Muscle of back (tissue), 3 donors: ENCODE measurements at regions not wholly inside any gene's neighbourhood (a gene's known extent, or its start where the extent isn't known, plus 50 kb on each side); places are given as distances from the start of the nearest gene placed in this dataset.

Source experiments
- DNase-seq, 3 donors: peaks; one replicate each; pipeline versions ENCODE4 v3.0.0 to v3.0.0-alpha.2; 2013

DNA sequence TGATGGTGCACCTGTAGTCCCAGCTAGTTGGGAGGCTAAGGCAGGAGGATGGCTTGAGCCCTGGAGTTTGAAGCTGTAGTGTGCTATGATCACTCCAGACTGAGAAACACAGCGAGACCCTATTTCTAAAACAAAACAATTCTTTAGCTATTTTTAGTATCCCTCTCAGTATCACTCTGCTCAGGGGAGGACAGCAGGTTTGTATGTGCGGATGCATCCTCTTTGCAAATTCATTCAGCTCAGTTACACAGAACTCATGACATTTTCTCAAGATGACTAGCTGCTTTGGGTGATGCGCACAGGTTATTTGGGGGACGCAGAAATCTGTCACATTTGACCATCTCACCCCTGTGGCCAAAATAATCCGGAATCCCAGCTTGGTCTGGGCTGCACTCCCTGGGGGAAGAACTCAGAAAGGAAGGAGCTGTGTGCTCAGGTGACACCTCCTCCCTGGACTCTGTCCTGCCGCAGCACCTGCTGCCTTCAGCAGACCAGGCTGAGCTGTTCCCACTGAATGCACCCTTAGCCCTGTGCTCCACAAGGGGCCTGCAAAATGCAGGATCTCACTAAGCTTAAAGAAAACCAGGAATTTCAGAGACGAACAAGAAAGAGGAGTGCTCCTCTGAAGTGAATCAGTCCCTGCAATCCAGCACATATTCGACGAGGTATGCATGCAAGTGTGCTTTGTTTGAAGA is 89.5 kb upstream of the PGBD5 start:
- DNase-seq, result no peak

DNA sequence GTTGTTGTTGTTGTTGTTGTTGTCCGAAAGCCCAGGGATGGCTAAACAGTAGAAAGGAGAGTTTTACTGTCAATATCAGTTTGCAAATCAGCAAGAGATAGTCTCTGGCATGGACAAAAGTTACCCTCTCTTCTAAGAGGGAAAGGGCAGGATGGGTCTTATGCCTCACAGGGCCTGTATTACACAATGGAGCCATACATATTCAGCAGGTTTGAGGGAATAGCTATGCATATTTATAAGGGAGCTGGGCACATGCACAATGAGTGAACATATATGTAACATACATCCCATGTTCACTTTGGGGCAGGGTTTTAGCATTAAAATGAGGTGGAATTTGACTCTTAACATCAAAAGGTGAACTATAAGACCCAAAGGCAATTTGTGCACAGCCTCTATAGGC is 84.4 kb upstream of the PGBD5 start:
- DNase-seq, result no peak

DNA sequence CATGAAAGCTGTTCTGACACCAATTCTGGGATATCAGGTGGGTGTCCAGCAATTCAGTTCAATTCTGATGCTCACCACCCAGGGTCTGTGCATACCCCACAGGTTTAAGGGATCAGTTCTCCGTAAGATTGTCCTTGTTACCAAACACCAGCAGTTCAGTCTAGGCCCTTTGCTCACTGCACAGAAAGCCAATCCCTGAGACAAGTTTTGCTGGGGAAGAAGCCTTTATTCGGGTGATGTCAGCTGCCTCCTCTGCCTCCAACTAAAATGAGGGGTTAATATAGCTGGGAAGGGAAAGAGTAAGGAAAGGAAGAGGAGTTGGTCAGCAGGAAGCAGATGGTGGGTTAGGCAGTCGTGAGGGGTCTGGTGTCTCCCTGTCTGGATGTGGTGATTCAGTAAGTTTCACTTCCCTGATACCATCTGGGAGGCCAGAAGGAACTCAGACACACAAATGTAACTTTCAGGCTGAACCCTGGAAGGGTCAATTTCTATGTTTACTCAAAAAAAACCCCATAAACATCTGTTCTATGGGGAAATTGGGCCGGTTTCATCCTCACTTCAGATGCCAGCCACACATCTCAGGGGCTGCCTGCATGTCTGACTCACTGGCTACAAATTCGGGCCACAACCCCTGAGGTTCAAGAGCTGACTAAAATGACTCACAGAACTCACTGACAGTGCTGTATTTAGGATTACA is 83.3 kb upstream of the PGBD5 start:
- no peak for DNase-seq

DNA sequence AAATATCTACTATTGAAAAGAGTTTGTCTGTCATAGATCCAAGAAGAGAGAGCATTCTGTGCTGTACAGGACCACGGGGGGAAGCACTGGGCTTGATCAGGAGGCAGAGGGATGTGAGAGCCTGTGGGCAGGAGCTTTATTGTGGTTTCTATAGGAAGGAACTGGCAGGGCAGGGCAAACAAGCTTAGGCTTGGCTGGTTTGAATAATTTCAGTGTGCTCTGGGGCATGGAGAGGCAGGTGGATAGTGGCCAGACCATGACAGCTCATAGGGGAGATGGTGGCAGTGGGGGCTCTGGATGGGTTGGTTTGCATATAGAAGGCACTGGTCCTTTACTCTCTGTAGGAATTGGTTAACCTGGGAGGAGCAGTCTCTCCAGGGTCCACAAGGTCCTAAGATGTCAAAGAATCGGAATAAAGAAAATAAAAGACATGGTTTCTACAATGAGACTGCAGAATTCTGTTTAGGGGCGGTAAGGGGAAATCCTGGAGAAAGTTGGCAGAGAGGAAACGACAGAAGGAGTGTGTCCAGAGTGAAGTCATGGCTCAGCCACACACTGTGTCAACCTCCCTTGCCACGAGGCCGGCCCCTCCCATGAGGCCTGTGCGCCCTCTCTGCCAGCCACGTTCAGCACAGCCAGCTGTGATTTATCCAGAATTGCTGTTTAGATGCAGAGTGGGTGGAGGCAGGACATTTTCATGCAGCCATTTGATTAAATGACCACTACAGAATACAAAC is 81.7 kb upstream of the PGBD5 start:
- DNase-seq, result peak in 2 of 3 donors; percentile 39 to 68

DNA sequence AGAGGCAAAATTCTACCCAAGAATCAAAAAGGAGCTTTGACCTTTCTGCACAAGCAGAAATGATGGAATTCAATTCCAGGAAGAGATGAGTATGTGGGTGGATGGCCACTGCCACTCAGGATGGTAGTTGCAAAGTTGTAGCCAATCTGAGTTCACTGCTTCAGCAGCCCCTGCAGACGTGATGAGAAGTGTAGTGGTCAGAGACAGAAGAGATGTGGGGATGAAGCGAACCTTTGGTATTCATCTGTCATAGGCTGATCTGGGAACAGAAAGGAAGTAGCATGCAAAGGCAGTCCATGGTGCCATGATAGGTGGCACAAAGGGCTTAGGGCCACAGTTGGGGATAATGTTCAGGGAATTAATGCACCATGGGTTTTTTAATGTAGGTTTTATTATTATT is 81.1 kb upstream of the PGBD5 start:
- DNase-seq, result no peak

DNA sequence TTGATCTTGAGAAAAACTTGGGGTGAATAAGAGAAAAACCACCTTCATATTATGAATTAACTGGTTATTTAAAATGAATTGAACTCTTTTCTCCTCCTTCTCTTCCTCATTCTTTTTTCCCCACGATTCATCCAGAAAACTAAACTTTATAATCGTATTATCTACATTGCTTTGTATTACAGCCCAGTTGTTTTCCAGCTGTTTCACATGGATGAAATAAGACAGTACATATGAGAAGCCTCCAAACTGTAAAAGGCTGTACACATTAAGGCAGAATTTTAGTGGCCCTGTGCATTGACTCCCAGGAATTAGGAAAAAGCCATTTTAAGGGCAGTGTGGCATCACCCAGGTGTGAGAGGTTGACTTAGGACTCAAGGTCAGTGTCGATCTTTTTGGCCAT is 80.3 kb upstream of the PGBD5 start:
- DNase-seq, result no peak

DNA sequence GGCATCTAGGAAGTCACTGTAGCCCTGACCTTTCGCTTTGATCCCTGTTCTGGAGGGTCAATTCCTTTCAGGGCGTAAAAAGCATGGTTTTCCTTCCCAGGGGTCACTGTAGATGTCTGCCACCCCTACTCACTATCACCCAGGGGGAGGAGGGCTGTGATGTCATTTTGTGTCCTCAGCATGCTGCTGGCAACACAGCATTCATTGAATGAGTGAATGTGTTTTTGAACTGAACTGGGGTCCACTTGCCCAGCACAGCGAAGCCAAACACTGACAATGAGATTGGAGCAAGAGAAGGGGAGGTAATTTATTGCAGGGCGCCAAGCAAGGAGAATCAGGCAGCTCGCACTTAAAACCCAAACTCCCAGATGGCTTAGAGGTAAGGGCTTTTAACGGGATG is 78.2 kb upstream of the PGBD5 start:
- DNase-seq, result no peak

DNA sequence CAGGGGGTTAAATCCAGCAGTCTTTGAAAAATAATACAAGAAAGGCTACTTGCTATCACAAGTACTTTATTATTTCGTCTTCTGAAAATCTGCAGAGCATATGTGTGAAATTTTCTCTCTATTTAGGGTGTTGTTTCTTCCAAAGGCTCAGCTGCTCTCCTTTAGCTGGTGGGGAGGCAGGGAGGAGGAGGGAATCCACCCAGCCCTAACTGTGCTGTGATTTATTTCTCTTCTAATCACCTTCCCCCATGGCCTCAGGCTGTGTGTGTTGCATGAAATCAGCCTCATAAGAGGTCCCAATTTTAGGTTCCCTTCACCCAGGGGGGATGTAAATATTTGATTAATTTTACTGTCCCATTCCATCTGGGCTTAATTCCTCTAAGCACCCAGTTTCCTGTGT is 77.6 kb upstream of the PGBD5 start:
- DNase-seq, result peak in 1 of 3 donors; percentile 30

DNA sequence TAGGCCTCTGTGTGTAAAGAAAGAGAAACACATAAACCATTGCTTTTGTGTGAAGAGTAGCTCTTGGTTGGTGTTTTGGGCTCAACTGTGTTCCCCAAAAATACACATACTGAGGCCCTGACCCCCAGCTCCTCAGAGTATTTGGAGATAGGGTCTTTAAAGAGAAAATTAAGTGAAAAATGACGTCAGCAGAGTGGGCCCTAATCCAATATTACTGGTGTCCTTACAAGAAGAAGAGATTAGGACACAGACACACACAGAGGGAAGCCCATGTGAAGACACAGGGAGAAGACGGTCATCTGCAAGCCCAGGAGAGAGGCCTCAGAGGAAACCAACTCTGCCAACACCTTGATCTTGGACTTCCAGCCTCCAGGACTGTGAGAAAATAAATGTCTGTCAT is 76.9 kb upstream of the PGBD5 start:
- no peak for DNase-seq

DNA sequence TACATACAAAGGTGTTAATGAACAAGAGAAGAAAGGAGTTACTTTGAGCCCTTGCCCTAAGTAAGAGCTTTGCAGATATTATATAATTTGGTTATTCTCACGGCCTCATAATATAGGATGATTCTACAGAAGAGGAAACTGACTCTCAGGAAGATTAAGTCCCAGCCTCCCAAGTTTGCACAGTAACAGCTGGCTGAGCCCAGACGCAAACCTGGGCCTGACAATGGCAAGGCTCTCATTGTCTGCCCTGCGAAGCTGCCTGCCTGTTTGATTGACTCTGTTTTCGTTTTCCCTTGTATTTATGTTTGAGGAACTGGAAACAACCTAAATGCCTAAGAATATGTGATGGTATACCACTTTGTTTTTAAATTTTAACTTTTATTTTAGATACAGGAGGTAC is 76.2 kb upstream of the PGBD5 start:
- DNase-seq, result no peak

DNA sequence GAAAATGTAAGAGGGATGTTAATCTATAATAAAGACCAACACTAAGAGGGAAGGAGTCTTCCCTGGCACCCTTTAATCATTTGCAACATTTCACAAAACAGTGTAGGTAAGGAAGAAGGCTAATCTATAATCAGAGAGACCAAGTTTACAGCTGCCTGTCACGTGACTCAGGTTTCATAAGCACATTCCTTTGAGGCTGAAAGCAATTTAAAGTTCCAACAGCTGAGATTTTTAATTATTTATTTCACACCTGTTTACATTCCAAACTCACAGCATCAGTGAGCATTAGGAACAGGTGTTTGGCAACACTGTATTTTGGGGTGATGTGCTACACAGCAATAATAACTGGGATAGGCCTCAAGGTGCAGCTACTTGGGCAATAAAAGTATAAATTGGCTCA is 75.7 kb upstream of the PGBD5 start:
- peak; percentile 26 to 59 (median 50) for DNase-seq

DNA sequence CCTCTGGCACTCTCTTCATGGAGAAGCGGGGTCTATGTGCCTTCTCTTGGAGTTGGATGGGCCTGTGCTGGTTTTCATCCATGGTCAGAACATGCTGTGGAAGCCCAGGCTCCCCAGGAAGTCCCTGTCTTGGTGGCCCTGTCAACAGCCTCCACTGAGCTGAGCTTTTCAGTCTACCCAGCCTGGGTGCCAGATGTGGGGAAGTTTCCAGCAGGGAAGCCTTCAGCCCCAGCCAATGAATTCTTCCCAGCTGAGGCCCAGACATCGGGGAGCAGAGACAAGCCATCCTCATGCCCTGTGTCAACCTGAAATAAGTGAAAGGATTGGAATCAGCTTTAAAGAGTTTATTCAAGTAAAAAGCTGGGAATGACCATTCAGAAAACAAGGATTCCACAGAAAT is 75.1 kb upstream of the PGBD5 start:
- no peak for DNase-seq

DNA sequence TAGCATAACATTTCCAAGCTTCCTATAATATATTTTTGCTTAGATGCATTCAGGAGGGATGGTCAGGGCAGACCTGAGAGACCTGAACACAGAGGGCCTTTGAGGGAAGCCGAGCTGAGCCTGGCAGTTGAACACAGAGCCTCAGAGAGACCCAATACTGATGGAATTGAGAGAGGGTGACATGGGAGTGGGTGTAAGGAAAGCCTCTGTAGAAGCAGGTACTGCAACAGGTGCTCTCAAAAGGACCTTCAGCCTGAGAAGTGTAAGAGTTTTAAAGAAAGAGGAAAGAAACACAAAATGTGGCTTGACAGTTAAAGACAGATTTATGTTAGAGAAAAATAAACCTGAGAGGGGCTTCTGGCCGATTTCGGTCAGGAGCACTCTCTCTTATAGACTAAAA is 73.9 kb upstream of the PGBD5 start:
- no peak for DNase-seq

DNA sequence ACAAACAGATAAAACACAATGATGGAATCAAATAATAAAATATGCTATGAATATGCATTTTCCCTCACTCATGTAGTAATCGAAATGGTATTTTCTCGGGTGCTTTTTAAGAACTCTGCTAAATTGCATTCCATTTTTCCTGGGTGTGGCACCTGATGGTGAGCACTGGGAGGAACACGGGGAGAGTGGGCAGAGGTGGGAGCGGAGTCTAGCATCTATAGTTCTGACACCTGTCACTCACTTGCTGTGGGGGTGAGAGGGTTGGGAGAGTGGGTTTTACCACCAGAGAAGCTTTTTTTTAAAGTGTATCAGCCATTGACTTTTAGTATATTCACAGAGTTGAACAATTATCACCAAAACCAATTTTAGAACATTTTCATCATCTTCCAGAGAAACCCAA is 73.4 kb upstream of the PGBD5 start:
- DNase-seq, result no peak

DNA sequence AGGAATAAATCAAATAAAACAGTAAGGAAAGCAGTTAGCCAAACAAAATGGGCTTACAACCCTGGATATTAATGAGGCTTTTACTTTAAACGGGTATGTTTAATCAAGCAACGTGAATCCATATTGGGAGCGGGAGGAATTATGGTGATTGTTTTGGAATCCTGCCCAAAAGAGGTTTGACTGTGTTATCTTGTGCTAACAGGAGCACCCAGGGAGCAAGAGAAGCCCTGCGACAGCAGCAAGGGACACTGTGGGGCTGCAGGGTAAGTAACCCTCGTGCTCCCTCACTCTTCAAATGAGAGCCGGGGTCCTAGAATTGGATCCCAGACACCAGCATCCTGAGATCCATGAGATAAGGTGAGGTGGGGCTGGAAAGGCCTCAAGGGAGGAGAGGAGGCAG is 72.6 kb upstream of the PGBD5 start:
- no peak for DNase-seq

DNA sequence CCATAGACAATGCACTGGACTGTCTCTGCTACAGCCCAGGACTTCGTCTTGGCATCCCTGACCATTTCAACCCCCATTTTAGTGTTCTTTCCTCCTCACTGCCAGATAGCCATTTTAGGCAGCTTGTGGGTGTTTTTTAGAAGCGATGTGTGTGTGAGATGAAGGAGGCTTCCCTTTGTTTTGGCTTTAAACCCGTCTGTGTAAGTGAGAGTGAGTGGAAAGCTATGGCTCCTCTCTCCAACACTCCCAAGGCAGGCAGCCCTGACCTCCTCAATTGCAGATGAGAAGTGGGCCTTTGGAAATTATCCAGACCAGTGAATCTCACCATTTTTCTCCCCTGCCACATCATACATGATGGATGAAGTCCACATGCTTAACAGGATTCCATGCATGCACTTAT is 70.3 kb upstream of the PGBD5 start:
- no peak for DNase-seq

DNA sequence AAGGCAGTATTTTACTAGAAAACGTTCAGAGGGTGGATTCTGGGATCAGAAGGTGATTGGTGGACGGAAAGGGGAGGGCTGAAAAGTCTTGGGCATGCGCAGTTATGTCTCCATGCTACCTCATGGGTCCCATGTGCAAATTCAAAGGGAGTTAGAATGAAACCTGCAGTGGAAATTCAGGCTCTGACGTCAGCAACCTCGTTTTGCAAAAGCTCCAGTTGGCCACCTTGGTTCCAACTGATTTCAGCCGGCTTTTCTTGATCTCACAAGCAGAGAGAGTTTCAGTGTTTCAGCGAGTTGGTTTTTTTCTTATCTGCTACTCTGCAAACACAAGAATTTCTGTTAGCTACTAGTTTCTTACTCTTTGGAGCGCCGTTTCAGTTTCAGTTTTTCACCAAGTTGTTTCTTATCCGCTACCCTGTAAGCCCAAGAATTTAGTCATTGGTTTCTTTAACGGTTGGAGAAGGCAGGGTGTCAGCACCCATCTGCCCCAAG is 69.8 kb upstream of the PGBD5 start:
- no peak for DNase-seq

DNA sequence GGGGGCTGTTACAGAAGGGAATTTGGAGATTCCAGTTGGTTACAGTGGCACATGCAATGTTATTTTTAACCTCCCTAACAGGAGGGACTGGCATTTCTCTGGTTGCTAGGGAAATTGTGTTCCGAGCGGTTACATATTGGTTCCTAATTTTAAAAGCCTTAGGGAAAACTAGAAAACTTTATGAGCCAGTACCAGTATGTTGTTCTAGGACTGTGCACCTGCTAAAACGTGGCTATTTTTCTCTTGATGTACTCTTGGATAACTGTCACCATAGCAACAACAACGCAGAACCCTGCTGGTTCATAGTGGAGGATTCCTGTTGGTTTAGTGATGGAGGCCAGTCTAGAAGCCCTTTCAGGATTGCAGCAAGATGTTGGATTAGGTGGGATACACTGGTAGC is 68.9 kb upstream of the PGBD5 start:
- DNase-seq, result no peak

DNA sequence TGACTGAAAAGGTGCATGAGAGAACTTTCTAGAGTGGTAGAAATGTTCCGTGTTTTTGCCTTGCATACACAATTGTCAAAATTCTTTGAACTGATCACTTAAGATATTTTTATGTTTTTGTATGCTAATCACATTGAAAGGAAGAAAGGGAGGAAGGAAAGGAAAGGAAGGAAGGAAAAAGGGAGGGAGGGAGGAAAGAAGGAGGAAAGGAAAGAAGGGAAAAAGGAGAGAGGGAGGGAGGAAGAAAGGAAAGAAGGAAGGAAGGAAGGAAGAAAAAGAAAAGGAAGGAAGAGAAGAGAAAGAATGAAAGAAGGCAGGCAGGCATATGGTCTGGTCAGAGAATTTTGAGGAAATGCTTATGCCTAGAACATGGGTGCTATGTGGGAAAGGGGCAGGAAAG is 68.4 kb upstream of the PGBD5 start:
- DNase-seq, result no peak

DNA sequence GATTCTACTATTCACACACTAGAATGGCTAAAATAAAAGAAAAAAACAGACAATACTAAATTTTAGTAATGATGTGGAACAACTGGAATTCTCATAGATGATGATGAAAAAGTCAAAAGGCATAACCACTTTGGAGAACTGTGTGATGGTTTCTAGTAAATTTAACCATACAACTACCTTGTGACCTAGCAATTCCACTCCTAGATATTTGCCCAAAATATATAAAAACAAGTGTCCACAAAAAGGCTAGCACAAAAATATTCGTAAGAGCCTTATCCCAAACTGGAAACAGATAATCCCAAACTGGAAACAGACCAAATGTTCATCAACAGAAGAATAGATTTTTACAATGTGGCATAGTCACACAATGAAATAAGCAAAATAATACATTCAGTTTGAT is 67.9 kb upstream of the PGBD5 start:
- no peak for DNase-seq

DNA sequence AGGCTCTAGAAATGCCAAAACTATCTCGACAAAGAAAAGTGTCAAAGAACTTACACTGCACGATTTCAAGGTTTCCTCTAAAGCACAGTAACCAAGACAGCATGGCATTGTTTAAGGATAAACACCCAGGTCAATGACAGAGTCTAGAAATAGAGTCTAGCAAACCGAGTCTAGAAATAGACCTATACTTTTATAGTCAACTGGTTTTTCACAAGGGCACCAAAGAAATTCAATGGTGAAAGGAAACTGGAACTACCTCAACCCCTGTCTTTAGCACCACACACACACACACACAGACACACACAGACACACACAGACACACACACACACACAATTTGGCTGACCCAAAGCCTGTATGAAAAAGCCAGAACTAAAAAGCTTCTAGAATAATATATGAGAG is 67.1 kb upstream of the PGBD5 start:
- DNase-seq, result no peak

DNA sequence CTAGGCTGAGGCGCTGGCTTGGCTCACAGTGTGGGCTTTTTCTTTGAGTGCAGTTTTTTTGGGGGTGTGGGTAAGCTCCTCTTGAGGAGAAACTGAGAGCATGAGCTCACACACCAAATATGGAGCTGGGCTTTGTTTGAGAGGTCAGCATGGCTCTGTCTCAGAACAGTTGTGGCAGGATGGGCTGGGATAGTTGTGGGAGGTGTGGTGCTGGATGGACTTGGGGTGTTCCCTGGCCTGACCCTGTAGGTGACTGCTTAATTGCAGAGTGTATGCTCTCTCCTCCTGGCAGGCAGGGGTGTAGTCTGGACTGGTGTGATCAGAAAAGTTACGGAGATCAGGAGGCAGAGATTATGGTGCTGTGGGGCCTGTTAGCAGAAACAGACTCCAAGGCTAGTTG is 64.3 kb upstream of the PGBD5 start:
- no peak for DNase-seq

DNA sequence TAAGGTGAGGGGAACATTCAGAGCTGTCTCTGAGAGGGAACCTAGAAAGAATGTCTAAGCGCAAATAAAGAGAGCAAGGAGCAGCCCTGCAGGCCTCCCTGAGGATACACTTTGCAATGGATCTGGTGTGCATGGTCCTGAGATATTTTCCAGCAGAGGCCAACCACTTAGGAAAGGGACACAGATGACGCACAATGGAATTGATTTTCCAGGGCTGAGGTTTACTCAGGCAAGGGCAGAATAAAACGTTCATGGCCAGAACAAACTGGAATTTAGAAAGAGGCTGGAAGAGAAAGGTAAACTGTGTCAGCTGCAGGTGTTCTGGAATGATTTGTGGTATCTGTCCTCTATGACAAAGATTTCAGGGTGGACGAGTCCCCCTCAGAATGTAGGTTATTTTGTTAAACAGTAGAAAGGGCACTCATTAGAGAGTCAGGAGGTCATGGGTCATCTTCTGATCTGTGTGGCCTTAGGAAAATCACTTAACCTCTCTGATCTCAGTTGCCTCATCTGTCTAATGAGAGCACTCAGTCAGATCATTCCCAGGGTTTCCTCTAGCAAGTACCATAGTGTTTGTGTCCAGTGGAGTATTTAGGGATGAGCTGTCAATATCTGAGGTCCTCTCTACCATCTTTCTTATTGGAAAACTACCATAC is 61.8 kb upstream of the PGBD5 start:
- DNase-seq, result no peak
